HL-60 (cell line): ENCODE measurements at regions not wholly inside any gene's neighbourhood (a gene's known extent, or its start where the extent isn't known, plus 50 kb on each side); places are given as distances from the start of the nearest gene placed in this dataset.

ENCODE experiments used
- CTCF ChIP-seq: IDR thresholded peaks from one replicate; pipeline ENCODE4 v1.5.1; 2011; ENCODE audit warnings: low read length, control low read depth, inconsistent platforms; ENCODE audit not compliant: insufficient read depth
- REST ChIP-seq: IDR thresholded peaks from 2 replicates; pipeline ENCODE4 v1.6.1; 2012; ENCODE audit warnings: low read depth; ENCODE audit not compliant: insufficient replicate concordance

DNA sequence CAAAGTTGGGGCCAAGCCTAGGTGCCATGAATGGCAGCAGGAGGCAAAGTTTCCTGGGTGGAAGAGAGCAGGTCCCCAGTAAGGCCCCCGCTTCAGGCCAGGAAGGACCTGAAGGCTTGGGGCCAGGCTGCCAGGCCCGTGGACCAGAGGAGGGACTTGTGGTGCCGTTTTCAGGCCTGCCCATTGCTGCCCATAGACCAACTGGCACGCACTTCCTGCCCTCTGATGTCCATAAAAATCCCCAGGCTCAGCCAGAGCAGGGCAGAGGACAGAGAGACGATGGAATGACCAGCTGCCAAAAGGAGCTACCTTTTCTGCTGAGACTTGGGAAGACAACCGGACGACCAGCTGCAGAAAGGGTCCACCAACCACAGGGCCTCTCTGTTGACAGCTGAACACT lies 1205.5 kb downstream of the ARAP2 start:
- TF ChIP-seq CTCF (no peak), REST (no peak)
